COLO668 (cell line): ENCODE measurements at regions not wholly inside any gene's neighbourhood (a gene's known extent, or its start where the extent isn't known, plus 50 kb on each side); places are given as distances from the start of the nearest gene placed in this dataset.
"Not testable (repeated sequence)": the region's sequence is repeated elsewhere in the genome, so short reads cannot be mapped to it uniquely, and the experiment has no call there.

Experiments
- DNase-seq: peaks from one replicate; lab custom pipeline; 2025; ENCODE audit not compliant: unreplicated experiment; lab: John Stamatoyannopoulos, UW

- DNase-seq = no peak
Observed at GRCh38 chr9:74132986-74133385, 364.1 kb upstream of the RORB start.

DNA sequence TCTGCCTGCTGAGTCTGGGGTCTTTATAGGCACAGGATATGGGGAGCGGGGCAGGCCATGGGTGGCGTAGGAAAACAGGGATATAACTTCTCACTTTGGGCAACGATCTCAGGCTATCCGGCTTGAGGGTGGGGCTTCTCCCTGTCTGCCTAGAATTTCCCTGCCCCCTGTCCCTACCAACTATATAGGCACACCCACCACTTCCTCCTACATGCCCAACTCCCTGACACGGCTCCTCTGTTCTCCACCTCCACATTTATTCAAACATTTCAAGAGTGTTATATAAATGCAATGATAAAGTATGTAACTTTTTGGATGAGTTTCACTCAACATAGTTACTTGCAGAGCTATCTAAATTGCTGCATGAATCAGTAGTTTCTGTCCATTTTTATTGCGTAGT is 363.2 kb upstream of the RORB start:
- DNase-seq = no peak

- no peak for DNase-seq
Observed at GRCh38 chr9:74138182-74138581, 359.0 kb upstream of the RORB start.

GRCh38 chr9:74140141-74140540 is 357.0 kb upstream of the RORB start:
- DNase-seq = no peak

DNA sequence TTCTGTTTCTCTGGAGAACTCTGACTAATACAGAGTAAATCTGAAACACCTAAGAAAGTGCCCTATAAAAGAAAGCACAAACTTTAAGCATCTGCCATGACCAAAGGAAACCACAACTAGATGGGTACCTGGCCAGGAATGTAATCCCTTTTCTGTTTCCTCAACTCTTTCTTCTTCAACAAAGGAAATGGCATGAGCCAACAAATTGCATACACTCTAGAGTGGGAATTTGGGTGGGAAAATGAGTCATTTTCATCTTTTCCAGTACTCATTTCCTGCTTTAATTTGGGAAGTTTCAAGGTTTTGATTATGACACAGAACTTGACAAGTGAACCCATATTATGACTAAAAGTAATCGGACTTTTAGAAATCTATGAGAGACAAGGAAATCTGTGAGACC is 349.2 kb upstream of the RORB start:
- no peak for DNase-seq

- no peak for DNase-seq
Observed at GRCh38 chr9:74172874-74173273, 324.3 kb upstream of the RORB start.

GRCh38 chr9:74173284-74173683 is 323.9 kb upstream of the RORB start:
- no peak for DNase-seq

DNA sequence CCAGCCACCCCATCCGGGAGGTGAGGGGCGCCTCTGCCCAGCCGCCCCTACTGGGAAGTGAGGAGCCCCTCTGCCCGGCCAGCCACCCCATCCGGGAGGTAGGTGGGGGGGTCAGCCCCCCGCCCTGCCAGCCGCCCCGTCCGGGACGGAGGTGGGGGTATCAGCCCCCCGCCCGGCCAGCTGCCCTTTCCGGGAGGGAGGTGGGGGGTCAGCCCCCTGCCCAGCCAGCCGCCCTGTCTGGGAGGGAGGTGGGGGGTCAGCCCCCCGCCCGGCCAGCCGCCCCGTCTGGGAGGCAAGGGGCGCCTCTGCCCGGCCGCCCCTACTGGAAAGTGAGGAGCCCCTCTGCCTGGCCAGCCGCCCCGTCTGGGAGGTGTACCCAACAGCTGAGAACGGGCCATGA is 299.4 kb upstream of the RORB start:
- not testable (repeated sequence) for DNase-seq

GRCh38 chr9:74205056-74205455 is 292.1 kb upstream of the RORB start:
- no peak for DNase-seq

- no peak for DNase-seq
Observed at GRCh38 chr9:74218385-74219063, 278.6 kb upstream of the RORB start.

DNA sequence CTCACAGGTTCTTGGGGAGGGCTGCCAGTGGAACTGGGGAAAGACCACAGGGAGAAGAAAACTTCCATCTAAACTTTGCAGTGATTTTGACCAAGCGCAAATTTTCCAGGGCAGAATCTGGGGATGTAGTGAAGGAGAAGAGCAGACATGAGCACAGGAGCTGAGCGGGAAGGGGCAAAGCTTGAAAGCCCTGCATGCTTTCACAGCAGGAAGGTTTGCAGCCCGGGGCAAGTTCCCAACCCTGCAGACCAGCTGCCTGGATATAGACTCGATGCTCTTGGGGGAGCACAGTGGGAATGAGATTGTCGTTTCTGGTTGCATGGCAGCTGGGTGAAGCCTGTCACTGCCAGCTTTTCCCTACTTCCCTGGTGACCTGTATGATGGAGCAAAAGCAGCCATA is 276.8 kb upstream of the RORB start:
- DNase-seq = no peak

GRCh38 chr9:74236857-74237256 is 260.3 kb upstream of the RORB start:
- DNase-seq = no peak

DNA sequence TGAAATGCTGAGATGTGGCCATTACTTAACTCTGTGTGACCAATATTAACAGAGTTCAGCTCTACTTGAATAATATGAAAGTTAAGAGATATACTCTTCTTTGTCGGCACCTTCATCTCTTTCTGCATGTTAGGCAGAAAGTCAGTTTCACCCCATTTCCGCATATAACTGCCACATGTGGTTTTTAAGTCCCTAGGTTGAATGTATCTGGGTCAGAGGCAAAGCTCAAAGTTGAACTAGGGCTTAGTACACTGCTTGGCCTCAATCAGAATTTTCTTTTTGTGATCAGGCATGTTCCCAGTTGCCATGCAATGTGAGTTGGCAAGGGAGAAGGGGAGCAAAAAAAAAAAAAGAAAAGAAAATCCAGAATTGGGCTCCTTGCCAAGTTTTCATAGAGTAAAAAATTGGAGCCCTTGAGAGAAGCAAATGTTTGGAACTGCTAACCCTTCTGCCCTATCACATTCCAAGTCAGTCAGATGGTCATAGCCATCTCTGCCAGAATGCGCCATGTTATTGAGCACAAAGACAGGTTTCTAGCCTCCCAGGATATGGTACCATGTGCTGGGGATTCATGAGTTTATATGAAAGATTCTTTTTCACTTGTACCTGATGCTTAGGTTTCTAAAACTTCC is 251.2 kb upstream of the RORB start:
- no peak for DNase-seq

DNA sequence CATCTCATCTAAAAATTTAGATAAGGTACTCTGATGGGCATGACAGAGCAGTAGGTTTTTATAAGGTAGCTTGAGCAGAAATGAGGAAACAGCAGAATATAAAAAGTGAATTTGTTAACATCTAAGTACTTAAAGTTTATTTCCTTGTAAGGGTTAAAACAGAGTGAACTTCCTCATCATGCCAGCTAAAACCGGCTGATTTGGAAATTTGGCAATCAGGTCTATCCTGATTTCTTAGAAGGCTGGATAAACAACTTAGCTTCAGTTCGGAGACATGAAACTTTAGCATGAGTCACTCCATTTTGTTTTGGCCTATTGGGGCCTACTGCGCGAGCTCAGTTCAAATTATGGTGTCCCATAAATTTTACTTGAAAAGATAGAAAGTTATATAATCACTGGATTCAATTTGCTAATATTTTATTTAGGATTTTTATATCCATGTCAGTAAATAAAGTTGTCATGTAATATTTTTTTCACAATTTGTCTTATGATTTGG is 241.6 kb upstream of the RORB start:
- DNase-seq = no peak

GRCh38 chr9:74275872-74276508 is 221.1 kb upstream of the RORB start:
- DNase-seq = no peak

DNA sequence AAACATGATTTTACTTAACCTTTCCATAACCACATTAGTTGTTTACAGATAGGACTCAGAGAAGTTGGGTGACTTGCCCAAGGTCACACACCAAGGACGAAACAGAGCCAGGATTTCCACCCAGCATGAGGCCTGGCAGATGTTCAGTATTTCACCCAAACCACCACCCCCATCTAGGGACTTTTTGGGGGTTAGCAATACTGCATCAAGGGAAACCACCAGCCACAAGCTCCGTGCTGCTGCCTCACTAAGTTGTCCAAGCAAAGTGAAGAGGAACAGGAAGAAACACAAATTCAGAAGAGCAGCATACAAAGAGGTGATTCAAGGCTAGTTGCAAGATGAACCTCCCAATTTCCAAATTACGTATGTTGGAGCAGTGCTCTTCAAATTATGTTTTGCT is 219.6 kb upstream of the RORB start:
- DNase-seq = no peak

GRCh38 chr9:74281674-74282073 is 215.5 kb upstream of the RORB start:
- no peak for DNase-seq

DNA sequence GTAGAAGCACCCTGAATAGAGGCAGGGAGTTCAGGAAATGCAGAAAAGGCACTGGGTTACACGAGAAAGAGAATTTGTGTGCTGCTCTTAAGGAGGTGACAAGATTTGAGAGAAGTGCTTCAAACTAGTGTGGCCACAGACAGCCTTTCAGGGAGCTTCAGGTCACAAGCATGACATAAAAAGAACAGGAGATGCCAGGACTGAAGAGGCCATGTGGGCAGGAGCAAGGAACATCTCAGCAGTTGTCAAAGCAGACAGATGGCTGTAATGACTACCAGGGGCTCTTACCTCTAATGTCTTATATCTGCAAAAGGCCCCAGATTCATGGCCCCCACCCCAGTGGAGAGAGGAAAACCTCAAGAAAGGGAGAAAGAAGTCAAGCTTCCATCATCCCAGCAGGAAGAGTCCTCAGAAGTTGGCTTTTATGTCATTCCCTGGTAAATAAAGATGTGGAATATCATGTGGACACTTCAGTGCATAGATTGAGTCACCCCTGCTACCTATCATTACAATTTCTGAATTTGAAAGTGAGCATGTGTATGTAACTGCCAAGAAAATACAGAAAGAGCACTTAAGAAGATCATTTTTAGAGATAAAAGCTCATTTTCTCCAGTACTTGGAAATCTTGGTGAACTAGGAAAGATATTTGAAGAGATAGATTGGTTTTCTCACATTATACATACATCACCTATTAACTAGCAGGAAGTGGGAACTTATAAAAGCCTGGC is 214.4 kb upstream of the RORB start:
- no peak for DNase-seq

DNA sequence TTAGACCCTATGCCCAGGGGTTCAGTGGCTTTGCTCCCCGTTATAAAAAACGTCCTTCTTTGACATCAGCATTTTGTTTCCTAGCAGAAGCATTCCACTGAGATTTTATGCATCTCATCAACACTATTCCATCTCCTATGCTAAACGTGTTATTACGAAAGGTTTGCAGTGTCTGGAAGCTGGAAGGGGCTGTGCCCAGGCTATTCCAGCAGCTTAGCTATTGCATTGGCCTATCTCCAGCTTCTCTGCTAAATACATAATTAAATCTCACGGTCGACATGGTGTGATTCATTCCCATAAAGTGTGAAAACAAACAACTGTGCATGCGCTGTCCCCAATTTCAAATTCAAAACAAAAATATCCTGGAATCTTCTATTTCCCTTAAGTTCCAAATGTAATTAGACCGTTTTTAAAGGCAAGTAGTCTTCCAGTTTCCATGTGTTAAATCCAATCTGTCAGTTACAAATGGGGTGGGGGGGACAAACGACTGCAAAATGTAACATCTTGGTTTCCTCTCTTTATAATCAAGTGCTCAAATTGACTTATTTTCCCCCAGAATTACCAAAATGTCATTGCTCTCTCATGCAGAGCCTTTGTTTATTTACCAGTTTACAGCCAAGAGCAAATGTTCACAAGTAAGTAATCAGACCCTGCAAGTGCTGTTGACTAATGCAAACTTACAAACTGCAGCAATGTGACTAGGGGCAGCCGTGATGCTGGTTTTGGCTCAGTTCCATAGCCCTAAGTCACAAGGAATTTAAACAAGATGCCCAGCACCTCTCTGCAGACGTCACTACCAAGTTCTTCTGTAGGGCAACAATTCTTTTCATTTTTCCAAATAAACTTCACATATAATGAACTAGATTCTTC is 212.3 kb upstream of the RORB start:
- DNase-seq = no peak

- no peak for DNase-seq
Observed at GRCh38 chr9:74293479-74293878, 203.7 kb upstream of the RORB start.

DNA sequence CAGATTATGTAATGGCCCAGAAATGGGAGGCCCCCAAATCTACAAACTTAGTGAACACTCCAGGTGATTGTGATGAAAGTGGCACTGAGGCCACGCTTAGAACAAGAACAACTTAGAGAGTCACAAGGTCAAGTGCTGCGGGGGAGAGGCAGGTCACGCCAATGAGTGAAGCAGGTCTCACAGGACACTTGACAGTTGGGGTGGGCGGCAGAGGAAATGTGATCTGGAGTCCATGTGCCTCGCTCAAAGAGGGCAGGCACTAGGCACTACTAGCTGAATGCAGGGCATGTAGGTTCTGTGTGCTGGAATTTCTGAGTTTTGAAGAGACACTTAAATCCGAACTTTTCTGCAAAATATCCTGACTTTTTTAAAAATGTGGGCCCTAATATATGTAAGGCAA is 193.2 kb upstream of the RORB start:
- DNase-seq = no peak
